ENCODE measurements at regions not wholly inside any gene's neighbourhood (a gene's known extent, or its start where the extent isn't known, plus 50 kb on each side); places are given as distances from the start of the nearest gene placed in this dataset.

DNA sequence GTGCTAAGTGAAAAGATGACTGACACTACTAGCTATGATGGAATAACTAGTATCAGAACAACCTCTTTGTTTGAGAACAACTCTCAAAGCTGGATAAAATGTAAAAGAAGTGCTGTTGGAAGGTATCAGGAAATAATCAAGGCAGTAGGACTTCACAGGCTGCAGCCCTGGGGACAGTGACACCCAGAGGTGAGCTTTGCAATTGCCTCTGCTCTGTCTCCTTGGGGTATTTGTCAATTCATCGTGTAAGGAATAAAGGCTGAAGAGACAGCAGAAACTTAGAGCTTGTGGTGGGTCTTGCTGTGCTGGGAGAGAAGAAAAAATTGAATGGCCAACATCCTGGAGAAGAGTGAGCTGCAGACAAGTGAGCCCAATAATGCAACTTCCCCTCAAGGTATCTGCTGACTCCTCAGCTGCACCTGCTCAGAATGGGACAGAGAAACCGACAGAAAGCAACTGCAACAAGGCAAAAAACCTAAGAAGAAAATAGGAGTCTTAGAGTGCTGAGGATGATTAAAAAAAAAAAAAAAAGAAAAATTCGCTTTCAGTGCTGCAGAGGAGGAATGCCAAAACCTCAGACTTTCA is 141.1 kb downstream of the RCN1 start:
- TF ChIP-seq, protein P1, sequence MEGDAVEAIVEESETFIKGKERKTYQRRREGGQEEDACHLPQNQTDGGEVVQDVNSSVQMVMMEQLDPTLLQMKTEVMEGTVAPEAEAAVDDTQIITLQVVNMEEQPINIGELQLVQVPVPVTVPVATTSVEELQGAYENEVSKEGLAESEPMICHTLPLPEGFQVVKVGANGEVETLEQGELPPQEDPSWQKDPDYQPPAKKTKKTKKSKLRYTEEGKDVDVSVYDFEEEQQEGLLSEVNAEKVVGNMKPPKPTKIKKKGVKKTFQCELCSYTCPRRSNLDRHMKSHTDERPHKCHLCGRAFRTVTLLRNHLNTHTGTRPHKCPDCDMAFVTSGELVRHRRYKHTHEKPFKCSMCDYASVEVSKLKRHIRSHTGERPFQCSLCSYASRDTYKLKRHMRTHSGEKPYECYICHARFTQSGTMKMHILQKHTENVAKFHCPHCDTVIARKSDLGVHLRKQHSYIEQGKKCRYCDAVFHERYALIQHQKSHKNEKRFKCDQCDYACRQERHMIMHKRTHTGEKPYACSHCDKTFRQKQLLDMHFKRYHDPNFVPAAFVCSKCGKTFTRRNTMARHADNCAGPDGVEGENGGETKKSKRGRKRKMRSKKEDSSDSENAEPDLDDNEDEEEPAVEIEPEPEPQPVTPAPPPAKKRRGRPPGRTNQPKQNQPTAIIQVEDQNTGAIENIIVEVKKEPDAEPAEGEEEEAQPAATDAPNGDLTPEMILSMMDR (IDR thresholded peaks at IDR 0.05; ENCODE audit: low read length) = peak; percentile 86
- TF ChIP-seq EZH2 (optimal IDR thresholded peaks at IDR 0.05; ENCODE audit: low read depth, low read length) (no peak), EZH2phosphoT487 (IDR thresholded peaks at IDR 0.05; ENCODE audit: low read length) (no peak)

All from MM.1S (cell line).